Medulla oblongata (tissue), 1 donor: ENCODE measurements at regions not wholly inside any gene's neighbourhood (a gene's known extent, or its start where the extent isn't known, plus 50 kb on each side); places are given as distances from the start of the nearest gene placed in this dataset.
"Not testable (repeated sequence)": the region's sequence is repeated elsewhere in the genome, so short reads cannot be mapped to it uniquely, and the experiment has no call there.

Source experiments
- DNase-seq: peaks from one replicate; pipeline ENCODE4 v3.0.0-alpha.2; 2015; ENCODE audit errors: extremely low spot score

DNA sequence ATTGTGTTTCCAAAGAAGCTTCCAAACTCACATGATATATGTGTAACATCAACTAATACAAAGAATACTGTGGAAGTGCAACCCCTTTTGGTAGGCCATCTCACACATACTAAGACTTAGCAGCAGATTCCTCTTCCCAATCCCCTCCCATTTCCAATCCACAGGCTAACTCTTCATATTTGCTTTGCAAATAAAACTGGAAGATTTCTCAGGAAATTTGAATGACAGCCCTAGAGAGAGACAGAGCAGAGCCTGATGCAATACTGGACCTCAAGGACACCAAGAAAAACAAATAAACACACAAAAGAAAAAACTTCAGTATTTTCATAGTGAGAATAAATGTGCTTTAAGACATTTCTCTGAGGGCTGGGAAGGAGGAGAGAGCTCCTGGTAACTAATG is 190.2 kb upstream of the BRINP3 start:
- no peak for DNase-seq

DNA sequence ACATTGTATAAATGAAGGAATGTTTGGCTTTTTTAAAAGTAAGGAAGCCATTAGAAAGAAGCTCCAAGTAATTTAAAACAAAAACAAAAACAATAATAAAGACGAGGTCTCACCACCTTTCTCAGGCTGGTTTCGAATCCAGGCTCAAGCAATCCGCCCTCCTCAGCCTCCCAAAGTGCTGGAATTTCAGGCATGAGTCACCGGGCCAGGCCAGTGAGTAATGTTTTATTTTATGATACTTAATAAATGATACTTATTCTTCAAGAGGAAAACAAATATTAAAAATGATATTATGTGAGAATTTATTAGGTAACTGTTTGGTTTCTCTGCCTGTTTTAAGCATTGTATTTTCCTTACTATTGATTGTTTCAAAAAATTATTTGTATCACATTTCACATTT is 201.4 kb upstream of the BRINP3 start:
- DNase-seq = no peak

DNA sequence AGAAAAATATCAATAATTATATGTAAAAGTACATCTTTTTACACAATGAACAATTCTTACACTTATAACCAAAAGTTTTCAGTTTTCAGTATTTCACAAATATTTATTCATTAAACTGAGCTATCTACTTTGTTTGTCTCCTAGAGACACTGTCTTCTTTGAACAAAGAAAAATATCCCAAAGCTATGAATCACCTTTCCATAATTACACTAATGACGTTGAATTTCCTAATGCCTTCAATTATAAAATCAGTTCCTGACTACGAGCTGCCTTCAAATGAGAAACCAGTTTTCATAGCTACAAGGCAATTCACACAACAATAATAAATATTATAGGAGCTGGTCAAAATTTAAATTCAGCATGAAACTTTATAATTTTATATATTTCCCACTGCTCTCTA is 201.8 kb upstream of the BRINP3 start:
- DNase-seq = no peak

DNA sequence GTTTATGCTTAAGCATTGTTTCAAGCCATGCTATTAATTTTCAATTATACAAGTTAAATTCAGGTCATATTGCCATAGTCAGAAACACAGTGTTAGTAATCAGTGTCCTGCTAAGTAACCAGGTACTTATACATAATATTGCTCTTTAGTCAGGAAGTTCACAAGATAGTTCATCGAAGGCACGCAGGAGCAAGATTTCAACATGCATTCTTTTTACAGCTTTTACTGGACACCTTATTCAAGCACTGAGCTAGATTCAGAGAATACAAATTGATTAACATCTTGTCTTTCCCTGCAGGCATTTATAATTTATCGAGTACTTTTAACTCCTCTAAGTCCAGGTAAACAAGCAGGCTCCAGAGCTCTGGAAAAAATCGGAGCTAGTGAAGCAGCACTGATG is 202.3 kb upstream of the BRINP3 start:
- no peak for DNase-seq

DNA sequence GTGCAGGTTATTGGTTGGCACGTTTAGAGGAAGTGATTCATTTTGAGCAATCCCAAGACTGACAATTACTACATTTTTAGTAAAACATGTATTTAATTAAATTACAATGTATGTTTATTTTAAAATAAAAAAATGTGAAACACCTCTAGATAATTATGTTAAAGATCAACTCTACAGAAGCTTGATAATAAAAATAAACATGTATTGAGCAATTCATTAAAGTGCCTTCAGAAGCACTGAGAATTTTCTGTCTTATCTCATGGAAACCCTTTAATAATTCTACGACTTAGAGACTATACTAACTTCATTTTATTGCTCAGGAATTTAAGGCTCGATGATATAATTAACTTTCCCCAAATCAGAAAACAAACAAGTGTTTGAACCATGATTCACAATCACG is 208.0 kb upstream of the BRINP3 start:
- no peak for DNase-seq

DNA sequence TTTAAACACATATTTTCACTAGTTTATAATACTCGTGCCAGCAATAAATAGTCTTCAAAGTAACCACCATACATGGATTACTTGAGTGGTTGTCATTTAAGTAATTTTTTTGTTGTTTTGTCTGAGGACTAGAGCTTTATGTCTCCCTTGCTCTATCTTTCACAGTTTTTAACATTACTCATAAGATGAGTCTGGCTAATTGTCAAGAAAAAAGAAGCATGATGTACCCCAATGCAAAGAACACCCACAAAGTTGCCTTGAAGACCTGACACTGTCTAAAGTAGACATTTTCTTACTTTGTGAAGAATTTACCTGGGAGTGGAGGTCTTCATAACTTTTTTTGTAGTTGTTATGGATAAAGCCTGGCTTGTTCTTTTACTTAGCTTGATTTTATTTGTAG is 210.4 kb upstream of the BRINP3 start:
- DNase-seq = no peak

DNA sequence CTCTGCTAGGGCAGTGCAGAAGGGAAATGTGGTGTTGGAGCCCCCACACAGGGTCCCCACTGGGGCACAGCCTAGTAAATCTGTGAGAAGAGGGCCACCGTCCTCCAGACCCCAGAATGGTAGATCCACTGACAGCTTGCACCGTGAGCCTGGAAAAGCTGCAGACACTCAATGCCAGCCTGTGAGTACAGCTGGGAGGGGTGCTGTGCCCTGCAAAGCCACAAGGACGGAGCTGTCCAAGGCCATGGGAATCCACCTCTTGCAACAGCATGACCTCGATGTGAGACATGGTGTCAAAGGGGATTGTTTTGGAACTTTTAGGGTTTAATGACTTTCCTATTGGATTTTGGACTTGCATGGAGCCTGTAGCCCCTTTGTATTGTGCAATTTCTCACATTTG is 220.8 kb upstream of the BRINP3 start:
- not testable (repeated sequence) for DNase-seq

DNA sequence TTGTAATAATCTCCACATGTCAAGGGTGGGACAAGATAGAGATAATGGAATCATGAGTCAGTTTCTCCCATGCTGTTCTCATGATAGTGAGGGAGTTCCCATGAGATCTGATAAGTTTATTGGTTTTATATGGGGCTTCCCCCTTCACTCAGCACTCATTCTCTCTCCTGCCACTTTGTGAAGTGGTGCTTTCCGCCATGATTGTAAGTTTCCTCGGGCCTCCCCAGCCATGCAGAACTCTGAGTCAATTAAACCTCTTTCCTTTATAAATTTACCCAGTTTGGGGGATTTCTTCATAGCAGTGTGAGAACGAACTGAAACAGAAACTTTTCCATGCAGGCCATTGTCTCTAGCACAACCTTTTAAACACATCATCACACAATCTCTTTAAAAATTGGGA is 221.5 kb upstream of the BRINP3 start:
- no peak for DNase-seq

DNA sequence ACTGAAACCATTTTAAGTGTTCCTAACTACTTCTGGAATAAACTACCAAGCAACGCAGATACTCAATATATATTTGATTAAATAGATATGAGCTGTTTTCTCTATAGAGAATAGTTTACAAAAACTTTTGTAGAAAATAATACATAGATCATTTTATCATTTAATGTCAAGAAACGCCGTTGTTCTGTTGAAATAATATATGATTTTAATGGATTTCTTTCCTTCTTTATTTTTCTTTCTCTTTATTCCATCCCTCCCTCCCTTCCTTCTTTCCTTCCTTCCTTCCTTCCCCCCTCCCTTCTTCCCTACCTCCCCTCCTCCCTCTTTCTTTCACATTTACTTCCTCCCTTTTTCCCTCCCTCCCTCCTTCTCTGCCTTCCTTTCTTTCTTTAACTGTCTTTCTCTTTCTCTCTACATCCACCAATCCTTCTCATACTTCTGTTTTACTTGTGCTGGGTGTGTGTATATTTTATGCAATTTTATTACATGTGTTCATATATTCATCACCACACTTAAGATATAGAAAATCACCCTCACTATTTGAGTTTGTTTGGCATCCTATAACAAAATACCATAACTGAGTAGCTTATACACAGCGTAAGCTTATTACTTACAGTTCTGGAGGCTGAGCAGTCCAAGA is 230.9 kb upstream of the BRINP3 start:
- DNase-seq = no peak

DNA sequence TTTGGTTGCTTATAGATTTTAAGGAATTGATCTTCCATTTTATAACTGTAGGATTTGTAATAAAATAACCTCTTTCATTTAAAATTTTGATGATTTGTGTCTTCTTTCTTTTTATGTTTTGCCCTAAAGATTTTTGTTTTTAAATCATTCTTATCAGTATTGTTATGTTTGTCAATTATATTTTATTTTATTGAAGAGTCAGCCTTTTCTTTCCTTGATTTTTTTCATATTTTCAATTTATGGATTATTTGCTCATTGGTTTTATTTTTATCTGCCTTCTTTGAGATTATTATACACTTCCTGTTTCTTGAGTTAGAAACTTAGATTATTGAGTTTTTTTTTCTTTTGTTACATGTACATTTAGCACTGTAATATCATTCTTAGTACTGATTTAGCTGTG is 233.4 kb upstream of the BRINP3 start:
- DNase-seq = no peak

DNA sequence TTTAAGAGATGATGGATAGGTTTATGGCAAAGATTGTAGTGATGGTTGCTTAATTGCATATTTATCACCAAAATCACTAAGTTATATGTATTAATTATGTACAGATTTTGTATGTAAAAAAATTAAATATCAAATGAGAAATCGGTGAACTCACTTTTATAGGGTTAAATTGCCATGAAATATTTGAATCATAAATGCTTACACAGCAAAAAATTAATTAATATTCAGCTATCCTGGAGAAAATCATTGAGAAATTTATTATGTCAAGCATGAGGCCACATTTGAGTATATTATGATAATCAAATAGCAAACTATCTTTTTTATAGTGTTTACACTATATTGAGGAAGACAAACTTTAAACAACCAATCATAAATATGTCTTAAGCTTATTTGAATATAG is 239.4 kb upstream of the BRINP3 start:
- no peak for DNase-seq

DNA sequence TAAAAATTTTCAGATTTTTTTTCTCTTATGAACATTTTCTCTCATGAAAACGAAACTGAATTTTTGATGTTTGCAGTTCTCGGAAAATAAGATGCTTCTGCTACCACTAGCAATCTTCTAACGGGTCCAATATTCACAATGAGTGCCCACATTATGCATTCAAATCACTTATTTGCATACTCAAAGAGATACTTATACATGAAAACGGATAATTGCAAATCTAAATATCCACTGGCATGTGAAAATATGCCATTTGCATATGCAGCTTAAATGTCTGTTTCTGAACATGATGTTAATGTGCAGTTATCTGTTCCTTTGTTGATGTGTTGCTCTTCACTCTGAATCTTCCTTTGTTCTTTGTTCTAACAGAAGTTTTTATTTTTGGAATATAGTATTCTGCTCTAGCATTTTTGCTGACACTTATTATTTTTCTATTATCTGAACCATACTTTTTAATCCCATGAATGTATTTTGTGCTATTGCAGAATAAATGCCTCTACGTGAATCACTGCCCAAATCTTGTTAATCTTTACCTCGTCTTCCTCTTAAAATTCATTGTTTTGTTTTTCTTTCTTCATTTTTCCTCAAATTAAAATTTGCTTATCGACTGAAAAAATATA is 259.4 kb upstream of the BRINP3 start:
- no peak for DNase-seq

DNA sequence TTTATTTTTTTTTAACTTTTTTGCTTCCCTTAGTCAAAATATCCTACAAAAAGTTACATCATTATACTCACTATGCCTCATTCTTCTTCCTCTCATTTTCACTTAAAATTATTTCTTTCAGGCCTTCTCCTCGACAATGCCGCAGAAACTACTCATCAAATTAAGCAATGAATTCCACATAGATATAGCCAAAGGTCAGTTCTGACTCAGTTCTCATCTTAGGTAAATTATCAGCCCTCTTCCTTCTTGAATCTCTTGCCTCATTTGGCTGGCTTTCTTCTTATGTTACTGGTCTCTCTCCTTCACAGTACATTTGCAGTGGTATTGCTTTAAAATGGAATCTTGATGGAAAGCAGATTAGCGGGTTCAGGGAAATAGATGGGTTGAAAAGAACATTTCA is 260.7 kb upstream of the BRINP3 start:
- no peak for DNase-seq

DNA sequence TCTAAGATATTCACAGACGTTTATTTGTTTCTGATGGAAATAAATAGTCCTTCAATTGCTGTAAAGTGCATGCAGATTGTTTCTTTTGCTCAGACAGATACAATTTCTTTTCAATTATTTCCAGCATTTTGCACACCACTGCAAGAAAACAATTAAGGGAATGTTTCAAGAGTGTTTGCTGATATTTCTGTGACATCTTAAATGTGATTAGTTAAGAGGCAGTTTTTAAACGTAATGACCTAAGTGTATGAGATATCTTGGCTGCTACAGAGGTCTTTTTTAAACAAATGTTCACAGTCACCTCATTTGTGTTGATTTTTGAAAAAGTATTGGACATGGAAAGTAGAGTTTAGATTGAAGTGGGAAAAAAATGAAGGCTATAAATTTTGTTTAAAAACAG is 262.3 kb upstream of the BRINP3 start:
- no peak for DNase-seq

DNA sequence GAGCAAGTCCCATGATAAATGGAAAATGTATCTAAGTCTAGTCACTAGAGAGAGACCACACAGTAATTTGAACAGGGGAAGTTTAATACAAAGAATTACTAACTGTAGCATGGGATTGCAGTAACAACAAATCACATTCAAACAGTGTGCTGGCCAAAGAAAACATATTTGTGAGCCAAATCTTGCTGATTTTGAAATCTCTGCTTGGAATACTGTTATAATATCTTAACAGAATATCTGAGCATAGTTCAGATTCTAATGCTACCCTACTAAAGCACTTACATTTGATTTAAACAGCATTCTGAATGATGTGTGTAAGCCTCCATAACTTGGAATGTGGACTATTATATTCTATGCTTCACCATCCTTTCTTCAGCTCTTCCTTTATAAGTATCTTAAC is 270.0 kb upstream of the BRINP3 start:
- DNase-seq = no peak

DNA sequence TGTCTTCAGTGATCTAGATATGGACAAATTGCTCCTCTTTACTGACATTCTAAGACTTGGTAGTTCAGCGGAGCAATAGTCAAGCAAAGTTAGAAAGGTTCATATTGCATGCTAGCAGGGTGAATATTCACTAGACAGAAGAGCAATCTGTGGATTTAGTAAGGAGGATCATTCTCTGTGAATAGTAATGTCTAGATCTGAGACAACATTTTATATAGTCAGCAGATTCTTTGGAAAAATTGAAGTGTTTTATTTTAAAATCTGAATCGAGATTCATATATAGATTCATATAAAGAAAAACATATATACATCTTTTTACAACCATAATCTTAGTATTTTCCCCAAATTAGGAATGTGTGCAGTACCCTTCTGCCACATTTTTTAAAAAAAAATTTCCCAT is 274.5 kb upstream of the BRINP3 start:
- no peak for DNase-seq

DNA sequence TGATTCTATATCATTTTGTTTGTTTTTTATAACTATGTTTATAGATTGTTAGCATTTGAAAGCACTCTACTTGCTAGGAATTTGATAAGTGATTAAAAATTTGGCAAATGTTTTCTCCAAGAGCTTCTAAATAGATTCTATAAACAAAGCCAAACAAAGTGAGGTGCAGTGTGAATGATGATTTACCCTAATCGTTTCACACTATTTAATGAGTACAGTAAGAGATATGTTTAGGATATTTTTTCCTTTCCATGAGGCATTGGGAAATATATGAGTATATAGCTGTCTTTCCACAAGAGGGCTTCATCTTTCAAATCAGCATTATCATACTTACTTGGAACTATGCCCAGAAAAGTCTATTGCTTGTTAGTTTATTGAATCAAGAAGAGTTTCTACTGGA is 277.0 kb upstream of the BRINP3 start:
- no peak for DNase-seq

DNA sequence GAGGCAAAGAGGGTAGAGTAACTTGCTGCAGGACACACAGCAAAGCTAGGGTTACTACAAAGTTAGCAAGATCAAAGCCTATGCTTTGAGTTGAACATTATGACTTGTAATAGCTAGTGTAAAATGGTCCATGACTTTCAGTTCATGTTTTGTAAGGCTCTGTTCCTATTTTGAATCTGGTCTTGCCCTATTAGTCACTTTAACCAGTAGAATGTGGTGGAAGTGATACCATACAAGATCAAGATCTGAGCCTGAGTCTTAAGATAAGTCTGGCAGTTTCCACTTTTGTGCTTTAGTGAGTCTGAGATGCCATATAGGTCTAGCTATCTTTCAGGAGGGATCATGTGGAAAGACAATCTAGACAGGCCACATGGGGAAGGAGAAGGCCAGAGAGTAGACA is 282.1 kb upstream of the BRINP3 start:
- peak; percentile 31 for DNase-seq

DNA sequence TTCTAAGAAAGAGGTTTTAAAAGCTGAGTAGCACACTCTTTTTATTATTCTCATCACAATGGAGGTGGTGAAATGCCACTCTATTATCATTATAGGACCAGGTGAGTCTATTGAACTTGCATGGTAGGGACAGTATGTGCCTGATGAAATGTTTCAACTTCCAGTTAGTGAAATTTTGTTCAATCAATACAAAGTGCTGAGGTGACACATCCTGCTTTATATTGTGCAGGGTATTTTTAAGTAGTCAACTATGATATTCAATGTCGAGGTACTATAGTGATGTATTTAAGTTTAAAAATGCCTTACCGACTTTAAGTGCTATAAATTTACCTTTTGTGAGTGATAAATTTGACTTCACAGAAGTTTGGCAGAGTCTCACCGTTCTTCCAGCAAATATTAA is 284.7 kb upstream of the BRINP3 start:
- DNase-seq = no peak

DNA sequence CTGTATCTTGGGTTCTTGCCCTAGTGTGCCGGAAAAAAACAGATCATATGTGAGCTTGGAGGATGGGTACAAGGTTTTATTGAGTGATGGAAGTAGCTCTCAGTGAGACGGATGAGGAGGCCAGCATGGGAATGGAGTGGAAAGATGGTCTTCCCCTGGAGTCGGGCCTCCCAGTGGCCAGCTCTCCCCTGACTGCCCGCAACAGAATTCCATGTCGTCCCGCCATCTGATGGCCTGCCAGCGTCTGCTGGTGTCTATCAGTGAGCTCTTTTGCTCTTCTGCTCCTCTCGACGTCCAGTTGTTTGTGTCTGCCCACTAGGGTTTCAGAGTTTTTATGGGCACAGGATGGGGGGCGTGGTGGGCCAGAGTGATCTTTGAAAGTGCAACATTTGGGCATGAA is 315.2 kb upstream of the BRINP3 start:
- no peak for DNase-seq

DNA sequence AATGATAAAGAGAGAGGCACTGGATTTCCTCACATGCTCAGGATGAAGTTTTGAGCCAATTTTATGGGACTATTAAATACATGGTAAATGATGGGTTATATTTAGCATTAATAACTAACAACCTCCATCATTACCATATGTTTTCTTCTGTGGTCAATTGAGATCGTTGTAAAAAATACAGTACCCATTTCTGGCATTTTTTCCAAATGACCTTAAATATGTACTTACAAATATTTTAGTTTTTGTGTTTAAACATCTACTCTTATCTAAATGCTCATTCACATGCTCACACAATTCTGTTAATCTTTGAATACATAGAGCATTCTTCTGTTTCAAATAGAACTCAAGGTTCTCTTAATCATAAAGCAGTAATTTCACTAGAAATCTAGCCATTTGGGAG is 330.0 kb upstream of the BRINP3 start:
- no peak for DNase-seq

DNA sequence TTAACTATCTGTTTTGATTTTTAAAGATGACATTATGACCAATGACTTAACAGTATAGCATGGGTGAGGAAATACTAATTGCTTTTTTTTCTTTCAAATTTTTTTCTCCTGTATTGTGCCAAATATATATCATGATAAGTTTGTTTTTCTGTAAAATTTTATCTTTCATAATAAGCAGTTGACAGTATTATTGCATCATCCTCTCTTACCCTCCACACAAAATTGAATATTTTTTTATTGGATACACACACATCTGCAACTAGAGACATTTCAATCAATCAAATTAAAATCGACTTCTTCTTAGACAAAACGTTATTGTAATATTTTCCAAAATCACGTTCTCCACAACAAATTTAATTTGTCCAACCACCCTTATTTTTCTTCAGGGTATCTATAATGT is 330.4 kb upstream of the BRINP3 start:
- DNase-seq = no peak

DNA sequence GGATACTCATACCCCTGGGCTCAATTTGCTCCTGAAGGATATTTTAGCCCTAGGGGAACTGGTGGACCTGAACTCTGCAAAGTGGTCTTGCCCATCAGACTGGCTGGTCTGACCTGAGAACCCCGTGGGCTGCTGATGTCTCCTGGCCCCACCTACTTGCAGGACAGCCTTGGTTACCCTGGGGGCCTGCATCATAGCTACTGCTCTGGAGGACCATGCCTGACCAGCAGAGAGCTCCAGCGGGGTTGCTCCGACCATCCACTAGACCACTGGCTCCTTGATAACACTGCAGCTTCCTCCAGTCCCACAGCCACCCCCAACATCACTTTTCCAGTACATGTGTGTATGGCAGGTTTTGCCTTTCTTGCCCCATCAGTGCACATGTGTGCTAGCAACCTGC is 331.6 kb upstream of the BRINP3 start:
- DNase-seq = no peak

DNA sequence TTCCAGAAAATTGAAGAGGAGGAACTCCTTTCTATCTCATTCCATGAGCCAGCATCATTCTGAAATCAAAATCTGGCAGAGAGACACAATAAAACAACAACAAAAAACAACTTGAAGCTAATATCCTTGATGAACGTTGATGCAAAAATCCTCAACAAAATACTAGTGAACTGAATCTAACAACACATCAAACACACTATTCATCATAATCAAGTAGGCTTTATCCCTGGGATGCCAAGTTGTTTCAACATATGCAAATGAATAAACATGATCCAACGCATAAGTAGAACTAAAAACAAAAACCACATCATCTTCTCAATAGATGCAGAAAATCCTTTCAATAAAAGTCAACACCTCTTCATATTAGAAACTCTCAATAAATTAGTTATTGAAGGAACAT is 335.3 kb upstream of the BRINP3 start:
- DNase-seq = no peak
